Large intestine (tissue), 3 donors: ENCODE measurements at regions not wholly inside any gene's neighbourhood (a gene's known extent, or its start where the extent isn't known, plus 50 kb on each side); places are given as distances from the start of the nearest gene placed in this dataset.
"Not testable (repeated sequence)": the region's sequence is repeated elsewhere in the genome, so short reads cannot be mapped to it uniquely, and the experiment has no call there.

ENCODE experiments used
- DNase-seq, 2 donors: peaks; one replicate each; pipeline versions ENCODE4 v3.0.0 to v3.0.0-alpha.2; 2013
- H3K27ac ChIP-seq: one replicate; pipeline ENCODE4 v1.5.1; 2013; ENCODE audit warnings: low read length
- H3K27me3 ChIP-seq: 2 replicates; pipeline ENCODE4 v1.6.1; 2013; ENCODE audit warnings: low read length; ENCODE audit not compliant: control insufficient read depth, insufficient read depth
- H3K36me3 ChIP-seq: 2 replicates; pipeline ENCODE4 v1.6.1; 2013; ENCODE audit warnings: low read length; ENCODE audit not compliant: control insufficient read depth, insufficient read depth
- H3K4me1 ChIP-seq: one replicate; pipeline ENCODE4 v1.6.1; 2013; ENCODE audit warnings: low read length; ENCODE audit not compliant: control insufficient read depth, insufficient read depth
- H3K4me3 ChIP-seq: one replicate; pipeline ENCODE4 v1.5.1; 2013; ENCODE audit warnings: low read length
- H3K9me3 ChIP-seq: one replicate; pipeline ENCODE4 v1.6.1; 2013; ENCODE audit warnings: mild to moderate bottlenecking, low read depth, low read length, moderate library complexity; ENCODE audit not compliant: control insufficient read depth
- WGBS: methylation state at CpG from one replicate; pipeline ENCODE4 v1.1.5; 2013; ENCODE audit warnings: low lambda C conversion rate; ENCODE audit not compliant: insufficient coverage; 5-methylcytosine and 5-hydroxymethylcytosine counted together

DNA sequence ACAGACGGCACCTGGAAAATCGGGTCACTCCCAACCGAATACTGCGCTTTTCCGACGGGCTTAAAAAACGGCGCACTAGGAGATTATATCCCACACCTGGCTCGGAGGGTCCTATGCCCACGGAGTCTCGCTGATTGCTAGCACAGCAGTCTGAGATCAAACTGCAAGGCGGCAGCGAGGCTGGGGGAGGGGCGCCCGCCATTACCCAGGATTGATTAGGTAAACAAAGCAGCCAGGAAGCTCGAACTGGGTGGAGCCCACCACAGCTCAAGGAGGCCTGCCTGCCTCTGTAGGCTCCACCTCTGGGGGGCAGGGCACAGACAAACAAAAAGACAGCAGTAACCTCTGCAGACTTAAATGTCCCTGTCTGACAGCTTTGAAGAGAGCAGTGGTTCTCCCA, 64.5 kb downstream of the SLC30A10 start:
- not testable (repeated sequence) for H3K27ac ChIP-seq, DNase-seq, H3K4me1 ChIP-seq, H3K27me3 ChIP-seq, H3K36me3 ChIP-seq, H3K4me3 ChIP-seq, H3K9me3 ChIP-seq
- WGBS, result no CpG with 5 or more reads among the region's 16 CpGs

DNA sequence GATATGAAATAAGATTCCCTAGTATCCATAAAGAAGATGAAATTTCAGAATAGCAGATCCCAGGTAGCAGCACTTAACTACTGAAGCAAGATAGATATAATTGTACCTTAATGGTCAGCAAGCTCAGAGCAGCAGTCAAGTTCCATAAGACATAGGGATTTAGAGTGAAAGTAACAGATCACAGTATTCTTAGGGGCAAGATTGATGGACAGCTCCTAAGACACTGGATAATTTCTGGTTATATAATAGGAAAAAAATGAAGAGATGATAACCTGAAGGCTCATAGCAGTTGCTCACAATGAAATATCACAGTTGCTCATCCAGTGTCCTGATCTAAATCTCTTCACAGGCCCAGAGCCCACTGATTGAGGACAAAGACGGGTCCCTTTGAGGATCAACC, 66.0 kb downstream of the SLC30A10 start:
- no peaks in the 10 kb centered on the region for H3K27me3 ChIP-seq
- WGBS, result no CpG with 5 or more reads among the region's 1 CpG

DNA sequence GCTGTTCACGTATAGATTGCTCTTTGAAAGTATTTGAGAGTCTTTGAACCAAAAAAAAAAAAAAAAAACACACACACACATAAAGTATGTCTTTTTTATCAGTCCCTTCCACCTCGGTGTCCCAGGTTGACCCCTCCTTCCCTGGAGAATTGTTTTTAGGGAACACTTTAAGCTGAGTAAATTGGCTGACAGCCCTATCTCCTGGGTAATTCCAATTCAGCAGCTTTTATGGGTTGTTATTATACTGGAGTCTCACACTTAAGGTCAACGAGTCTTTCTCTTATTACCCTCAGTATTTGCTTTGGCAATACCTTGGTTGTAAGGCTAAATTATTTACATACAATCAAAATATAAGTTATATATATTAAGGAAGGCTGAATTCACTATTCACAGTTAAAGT, 69.4 kb downstream of the SLC30A10 start:
- no peak overlapping the region for H3K4me3 ChIP-seq
- H3K36me3 ChIP-seq, result no peaks in the 10 kb centered on the region
- H3K27ac ChIP-seq, result no peak overlapping the region
- no peaks in the 10 kb centered on the region for H3K9me3 ChIP-seq
- peak in 1 of 2 donors; percentile 31 for DNase-seq
- 20% methylated on average over 1 of the region's 3 CpGs for WGBS
- H3K4me1 ChIP-seq, result no peaks in the 10 kb centered on the region
- no peaks in the 10 kb centered on the region for H3K27me3 ChIP-seq

More for the DNA sequence above, 66.0 kb downstream of the SLC30A10 start:
- no peak overlapping the region for H3K4me3 ChIP-seq
- H3K9me3 ChIP-seq, result no peaks in the 10 kb centered on the region
- no peak for DNase-seq
- no peak overlapping the region for H3K27ac ChIP-seq
- H3K4me1 ChIP-seq, result no peaks in the 10 kb centered on the region
- no peaks in the 10 kb centered on the region for H3K36me3 ChIP-seq

DNA sequence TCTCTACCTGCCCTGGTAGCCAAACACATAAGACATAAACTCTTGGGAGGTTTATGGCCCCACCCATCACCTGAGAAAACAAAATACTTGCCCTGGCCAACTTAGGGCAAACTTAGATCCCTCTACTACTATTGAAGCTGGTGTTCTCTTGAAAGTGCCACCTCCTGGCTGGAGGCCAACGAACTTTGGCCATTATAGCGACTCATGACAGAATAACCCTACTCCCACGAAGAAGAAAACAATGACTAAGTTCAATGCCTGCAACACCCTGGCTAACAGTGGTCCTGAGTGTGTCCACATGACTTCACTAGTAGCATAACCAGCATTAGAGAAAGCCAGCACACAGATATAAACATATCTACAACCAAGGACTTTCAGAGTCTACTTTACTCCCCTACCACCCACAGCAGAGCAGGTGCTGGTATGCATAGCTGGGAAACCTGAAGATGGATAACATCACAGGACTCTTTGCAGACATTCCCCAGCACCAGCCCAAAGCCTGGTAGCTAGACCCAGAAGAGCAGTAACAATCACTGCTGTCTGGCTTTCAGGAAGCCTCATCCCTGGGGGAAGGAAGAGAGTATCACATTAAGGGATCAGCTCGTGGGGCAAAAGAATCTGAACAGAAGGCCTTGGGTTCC, 81.0 kb downstream of the SLC30A10 start:
- no CpG with 5 or more reads among the region's 4 CpGs for WGBS
- no peaks in the 10 kb centered on the region for H3K9me3 ChIP-seq
- DNase-seq, result peak; percentile 7 to 29

DNA sequence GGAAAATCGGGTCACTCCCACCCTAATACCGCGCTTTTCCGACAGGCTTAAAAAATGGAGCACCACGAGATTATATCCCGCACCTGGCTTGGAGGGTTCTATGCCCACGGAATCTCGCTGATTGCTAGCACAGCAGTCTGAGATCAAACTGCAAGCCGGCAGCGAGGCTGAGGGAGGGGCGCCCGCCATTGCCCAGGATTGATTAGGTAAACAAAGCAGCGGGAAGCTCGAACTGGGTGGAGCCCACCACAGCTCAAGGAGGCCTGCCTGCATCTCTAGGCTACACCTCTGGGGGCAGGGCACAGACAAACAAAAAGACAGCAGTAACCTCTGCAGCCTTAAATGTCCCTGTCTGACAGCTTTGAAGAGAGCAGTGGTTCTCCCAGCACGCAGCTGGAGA, 88.8 kb downstream of the SLC30A10 start:
- H3K27me3 ChIP-seq, result not testable (repeated sequence)

More for the DNA sequence above, 81.0 kb downstream of the SLC30A10 start:
- no peaks in the 10 kb centered on the region for H3K36me3 ChIP-seq
- H3K27ac ChIP-seq, result no peak overlapping the region
- H3K27me3 ChIP-seq, result no peaks in the 10 kb centered on the region
- H3K4me3 ChIP-seq, result no peak overlapping the region
- H3K4me1 ChIP-seq, result no peaks in the 10 kb centered on the region

DNA sequence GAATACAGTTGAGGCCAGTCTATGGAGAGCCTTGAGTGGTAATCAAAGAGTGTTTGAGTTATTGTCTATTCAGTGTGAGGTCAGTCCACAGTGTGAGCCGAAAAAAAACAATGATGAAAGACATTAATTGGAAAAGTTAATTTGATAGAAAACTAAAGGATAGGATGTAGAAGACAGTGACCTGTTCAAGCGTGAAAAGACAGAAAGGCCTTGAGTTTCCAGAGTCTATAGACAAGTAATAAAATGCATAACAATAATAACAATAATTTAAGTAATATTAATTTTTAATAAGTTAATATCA, 90.4 kb downstream of the SLC30A10 start:
- no peaks in the 10 kb centered on the region for H3K4me1 ChIP-seq
- peaks cover 4% of the 10 kb centered on the region for H3K27me3 ChIP-seq
- DNase-seq, result no peak
- no peak overlapping the region for H3K4me3 ChIP-seq
- H3K9me3 ChIP-seq, result no peaks in the 10 kb centered on the region
- no peak overlapping the region for H3K27ac ChIP-seq
- no peaks in the 10 kb centered on the region for H3K36me3 ChIP-seq
- 73% methylated on average over 2 of the region's 2 CpGs for WGBS

More for the DNA sequence above, 88.8 kb downstream of the SLC30A10 start:
- H3K4me1 ChIP-seq, H3K27ac ChIP-seq, H3K36me3 ChIP-seq, H3K4me3 ChIP-seq, DNase-seq, H3K9me3 ChIP-seq: not testable (repeated sequence)
- no CpG with 5 or more reads among the region's 15 CpGs for WGBS

DNA sequence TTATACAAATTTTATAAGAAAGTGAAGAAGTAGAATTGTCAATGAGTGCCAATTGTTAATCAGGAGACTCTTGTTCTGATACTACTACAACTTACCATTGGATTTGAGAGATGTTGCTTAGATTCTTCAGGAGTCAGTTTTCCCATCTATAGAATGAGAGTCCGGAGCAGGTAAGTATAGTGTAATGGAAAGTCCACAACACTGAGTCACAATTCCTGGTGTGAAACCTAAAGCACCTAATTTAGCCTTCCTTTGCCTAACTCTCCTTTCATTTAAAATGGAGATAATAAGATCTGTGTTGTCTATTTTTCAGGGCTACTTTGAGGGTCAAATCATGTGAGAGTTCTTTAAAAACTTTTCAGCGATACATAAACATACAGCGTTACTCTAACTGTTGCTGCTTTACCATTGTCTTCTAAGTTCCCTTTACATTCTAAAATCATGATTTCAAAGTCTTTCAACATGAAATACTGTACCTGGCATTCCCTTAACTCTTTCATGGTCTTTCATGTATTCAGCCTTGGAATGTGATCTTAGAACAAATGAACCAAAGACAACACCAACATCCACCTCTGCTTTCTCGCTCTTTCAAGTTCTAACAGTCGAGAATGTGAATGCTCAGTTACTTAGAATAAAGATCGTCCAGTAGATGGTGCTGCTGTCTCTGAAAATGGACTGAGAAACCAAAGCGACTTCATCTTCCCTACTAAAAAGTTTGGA, 90.9 kb downstream of the SLC30A10 start:
- DNase-seq, result peak; percentile 33 to 51
- WGBS, result 55% methylated on average over 5 of the region's 7 CpGs

DNA sequence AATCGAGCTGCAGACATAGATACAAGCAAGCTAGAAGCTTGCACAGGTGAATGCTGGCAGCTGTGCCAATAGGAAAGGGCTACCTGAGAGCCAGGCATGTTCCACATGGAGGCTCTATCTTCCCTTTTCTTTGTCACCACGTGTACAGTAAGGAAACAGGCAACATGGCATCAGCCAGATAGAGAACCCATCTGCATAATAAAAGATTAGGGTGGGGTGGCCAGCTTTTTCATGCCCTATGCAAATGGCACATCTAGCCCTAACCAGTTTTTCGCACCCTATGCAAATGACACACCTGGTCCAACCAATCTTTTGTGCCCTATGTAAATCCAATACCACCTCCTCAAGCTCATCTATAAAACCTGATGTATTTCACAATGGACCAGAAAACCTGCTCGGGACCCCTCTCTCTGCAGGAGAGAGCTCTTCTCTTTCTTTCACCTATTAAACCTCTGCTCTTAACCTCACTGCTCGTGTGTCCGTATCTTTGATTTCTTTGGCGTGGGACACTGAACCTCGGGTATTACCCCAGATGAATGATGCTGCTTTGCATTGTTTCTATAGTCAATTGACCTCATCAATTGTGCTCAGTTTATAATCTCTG, 93.9 kb downstream of the SLC30A10 start:
- no peaks in the 10 kb centered on the region for H3K9me3 ChIP-seq
- WGBS, result 71% methylated on average over 5 of the region's 8 CpGs

More for the DNA sequence above, 90.9 kb downstream of the SLC30A10 start:
- no peaks in the 10 kb centered on the region for H3K9me3 ChIP-seq
- peaks cover 4% of the 10 kb centered on the region for H3K27me3 ChIP-seq
- H3K36me3 ChIP-seq, result no peaks in the 10 kb centered on the region
- no peak overlapping the region for H3K4me3 ChIP-seq
- no peaks in the 10 kb centered on the region for H3K4me1 ChIP-seq
- no peak overlapping the region for H3K27ac ChIP-seq

DNA sequence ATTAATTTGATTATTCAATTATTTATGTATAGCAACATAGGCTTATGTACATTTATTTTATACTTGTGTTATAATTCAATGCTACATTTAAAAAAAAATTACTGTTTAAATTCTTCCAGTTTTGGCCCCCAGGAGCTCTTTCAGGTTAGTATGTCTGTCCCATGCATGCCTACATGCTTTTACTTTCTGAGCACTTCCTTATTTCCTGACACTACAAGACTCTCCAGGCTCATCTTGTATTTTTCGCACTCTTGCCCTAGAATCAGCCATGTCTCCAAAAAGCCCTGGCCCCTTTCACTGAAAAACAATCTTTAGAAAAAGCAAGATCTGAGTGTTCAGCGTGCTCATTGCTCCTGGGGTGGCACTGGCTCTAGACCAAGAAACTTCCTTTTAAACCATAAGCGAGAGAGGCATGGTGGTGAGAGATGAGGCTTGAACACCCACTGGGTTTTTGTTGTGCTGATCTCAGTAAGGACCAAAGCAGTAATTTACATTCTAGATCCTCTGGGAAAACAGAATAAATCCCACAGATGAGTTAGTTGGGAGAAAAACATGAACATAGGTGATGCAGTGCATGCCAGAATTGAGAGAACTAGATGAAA, 95.0 kb downstream of the SLC30A10 start:
- H3K27ac ChIP-seq, result no peak overlapping the region
- peaks cover 4% of the 10 kb centered on the region for H3K27me3 ChIP-seq
- H3K4me1 ChIP-seq, result no peaks in the 10 kb centered on the region
- H3K4me3 ChIP-seq, result no peak overlapping the region
- H3K36me3 ChIP-seq, result no peaks in the 10 kb centered on the region
- H3K9me3 ChIP-seq, result no peaks in the 10 kb centered on the region
- DNase-seq, result no peak
- WGBS, result 100% methylated on average over 1 of the region's 3 CpGs

More for the DNA sequence above, 93.9 kb downstream of the SLC30A10 start:
- H3K4me3 ChIP-seq, result no peak overlapping the region
- peaks cover 4% of the 10 kb centered on the region for H3K27me3 ChIP-seq
- H3K27ac ChIP-seq, result no peak overlapping the region
- no peaks in the 10 kb centered on the region for H3K4me1 ChIP-seq
- no peak for DNase-seq
- no peaks in the 10 kb centered on the region for H3K36me3 ChIP-seq

DNA sequence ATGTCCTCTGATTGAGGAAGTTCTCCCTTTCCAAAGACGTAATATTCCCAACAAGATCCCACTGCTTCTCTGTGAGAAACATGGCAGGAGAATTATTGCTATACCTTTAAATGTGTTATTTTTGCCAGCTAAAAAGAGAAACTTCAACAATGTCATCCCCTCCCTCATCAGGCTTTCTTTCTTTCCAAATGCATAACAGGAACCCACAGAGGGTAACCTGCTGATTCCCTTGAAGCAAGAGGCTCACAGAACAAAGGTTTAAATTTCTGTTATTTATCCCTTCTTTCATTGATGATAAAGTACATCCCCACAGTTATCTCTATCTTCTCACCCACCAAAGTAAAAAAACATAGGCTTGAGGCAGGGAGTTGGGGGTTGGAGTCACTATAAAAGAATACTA, 102.1 kb downstream of the SLC30A10 start:
- H3K27me3 ChIP-seq, result peaks cover 2% of the 10 kb centered on the region
- no peaks in the 10 kb centered on the region for H3K36me3 ChIP-seq
- H3K27ac ChIP-seq, result no peak overlapping the region
- no CpG with 5 or more reads among the region's 1 CpG for WGBS
- no peak for DNase-seq
- no peak overlapping the region for H3K4me3 ChIP-seq
- H3K4me1 ChIP-seq, result no peaks in the 10 kb centered on the region
- H3K9me3 ChIP-seq, result no peaks in the 10 kb centered on the region
